CD4-positive, alpha-beta T cell treated with Interleukin-10 for 1 hour (primary cell): ENCODE measurements at regions not wholly inside any gene's neighbourhood (a gene's known extent, or its start where the extent isn't known, plus 50 kb on each side); places are given as distances from the start of the nearest gene placed in this dataset.
"Not testable (repeated sequence)": the region's sequence is repeated elsewhere in the genome, so short reads cannot be mapped to it uniquely, and the experiment has no call there.

ENCODE experiments used
- DNase-seq: peaks from one replicate; pipeline ENCODE4 v3.0.0-alpha.2; 2020

GRCh38 chr18:78431606-78432005, 548.0 kb upstream of the SALL3 start:
- DNase-seq = no peak

- DNase-seq = no peak
Observed at GRCh38 chr18:78433562-78433961, 546.1 kb upstream of the SALL3 start.

DNA sequence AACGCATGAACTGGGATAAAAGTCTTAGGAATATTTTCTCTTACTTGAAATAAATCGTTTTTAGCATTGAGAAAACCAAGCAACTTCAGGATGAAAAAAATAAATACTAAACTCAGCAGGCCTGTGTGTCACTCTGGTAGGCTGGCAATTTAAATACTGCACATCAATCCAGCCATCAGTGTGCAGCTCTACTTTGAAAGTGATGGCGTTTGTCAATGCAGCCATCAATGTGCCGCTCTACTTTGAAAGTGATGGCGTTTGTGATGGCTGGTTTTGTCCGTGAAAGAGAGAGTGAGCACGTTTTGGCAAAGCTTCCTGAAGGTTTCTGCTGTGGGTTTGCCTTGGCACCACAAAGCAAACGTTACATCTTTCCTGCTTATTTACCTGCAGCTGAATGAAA, 543.5 kb upstream of the SALL3 start:
- no peak for DNase-seq

DNA sequence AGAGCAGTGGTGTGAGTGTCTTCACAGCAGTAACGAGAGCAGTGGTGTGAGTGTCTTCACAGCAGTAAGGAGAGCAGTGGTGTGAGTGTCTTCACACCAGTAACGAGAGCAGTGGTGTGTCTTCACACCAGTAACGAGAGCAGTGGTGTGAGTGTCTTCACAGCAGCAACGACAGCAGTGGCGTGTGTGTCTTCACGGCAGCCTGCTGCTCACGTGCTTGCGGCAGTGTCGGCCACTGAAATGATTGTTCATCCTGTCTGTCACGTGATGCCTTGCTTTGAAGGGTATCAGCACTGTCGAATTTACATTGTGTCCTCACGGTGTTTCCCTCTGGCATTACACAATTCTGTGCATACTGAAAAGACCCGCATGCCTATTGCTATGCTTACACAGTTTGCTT, 541.4 kb upstream of the SALL3 start:
- DNase-seq = not testable (repeated sequence)

DNA sequence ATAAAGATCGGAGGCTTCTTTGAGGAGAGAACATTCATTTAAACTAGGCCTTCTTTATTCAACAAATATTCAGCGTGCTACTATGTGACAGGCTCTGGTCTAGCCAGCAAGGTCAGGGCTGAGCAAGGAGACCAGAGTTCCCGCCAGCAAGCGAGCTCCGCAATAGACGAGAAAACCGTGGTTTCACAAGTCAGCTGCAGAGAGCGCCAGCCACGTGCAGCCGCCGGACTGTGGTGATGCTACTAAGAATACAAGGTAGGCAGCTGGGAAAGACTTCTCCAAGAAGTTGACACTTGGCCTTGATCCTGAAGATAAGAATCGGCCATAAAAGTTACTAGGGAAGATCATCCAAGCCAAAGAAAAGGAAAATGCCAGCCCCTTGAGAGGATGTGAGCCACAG, 533.7 kb upstream of the SALL3 start:
- DNase-seq = no peak

DNA sequence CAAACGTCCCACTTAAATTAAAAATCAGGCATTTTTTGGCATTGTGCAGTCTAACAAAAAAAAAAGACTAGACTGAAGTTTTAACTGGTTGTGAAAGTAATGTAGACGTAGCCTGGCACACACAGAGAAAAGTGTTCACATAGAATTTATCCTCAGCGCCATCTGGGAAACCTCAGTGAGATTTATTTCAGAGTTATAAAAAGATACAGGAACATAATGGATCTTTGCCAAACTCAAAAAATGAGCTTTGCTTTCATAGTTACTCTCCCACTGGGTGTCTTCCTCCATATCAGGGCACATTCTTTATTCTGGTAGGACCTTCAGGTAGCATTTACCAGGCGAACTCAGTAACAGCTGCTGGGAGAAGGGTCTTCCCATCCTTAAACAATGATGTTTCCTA, 532.4 kb upstream of the SALL3 start:
- DNase-seq = no peak

- no peak for DNase-seq
Observed at GRCh38 chr18:78448106-78448505, 531.5 kb upstream of the SALL3 start.

DNA sequence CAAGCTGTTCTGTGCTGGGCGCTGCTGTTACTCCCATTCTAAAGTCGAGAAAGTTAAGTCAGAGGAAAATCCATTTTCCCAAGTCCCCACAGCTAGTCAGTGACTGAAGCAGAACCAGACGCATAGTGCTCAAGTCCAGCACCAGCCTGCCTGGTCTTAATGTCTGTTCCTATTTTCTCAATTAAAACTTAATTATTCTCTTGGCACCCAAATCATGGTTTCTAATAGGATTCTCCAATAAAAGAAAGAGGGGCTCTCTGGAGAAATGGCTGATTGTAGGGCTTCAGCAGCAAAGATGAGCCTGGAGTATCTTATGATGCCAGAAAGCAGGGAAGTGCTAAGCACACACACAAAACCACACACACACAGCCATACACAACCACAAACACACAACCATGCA, 531.0 kb upstream of the SALL3 start:
- DNase-seq = no peak

- DNase-seq = no peak
Observed at GRCh38 chr18:78454221-78454620, 525.4 kb upstream of the SALL3 start.

- DNase-seq = no peak
Observed at GRCh38 chr18:78455386-78455785, 524.2 kb upstream of the SALL3 start.

DNA sequence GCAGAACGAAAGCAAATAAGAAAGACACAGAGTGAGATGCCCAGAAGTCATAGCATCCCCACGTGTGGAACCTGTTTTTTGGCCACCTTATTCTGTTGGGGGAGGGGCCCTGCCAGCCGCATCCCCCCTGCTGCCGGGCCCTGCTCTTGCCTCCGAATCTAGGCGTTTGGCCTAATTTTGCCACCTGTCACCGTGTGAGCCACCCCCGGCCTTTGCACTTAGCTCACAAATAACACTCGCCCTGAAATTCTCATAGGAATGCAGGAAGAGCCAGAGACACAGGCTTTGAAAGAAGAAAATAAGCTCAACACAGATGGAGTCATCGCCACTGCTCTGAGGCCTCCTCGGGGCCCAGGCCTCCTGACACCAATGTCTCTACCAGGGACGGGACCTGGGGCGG, 522.6 kb upstream of the SALL3 start:
- no peak for DNase-seq

DNA sequence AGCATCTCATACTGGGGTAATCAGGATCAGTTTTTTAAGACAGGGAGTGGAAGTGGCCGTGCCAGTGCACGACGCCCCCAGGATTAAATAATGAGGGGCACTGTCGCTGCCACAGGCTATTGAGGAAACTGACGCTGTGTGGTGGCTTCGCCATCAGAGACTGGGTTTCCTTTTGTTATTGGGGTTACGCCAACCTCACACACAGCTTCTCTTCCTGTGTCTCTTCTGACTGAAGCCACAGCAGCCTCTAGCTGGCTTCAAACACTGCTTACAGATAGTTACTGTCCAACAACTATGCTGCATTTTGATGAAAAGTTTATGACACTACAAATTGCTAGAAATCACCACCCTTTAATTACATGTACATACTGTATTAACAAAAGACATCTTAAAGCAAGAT, 521.9 kb upstream of the SALL3 start:
- no peak for DNase-seq

- DNase-seq = no peak
Observed at GRCh38 chr18:78458356-78458755, 521.3 kb upstream of the SALL3 start.

- DNase-seq = no peak
Observed at GRCh38 chr18:78459668-78460067, 520.0 kb upstream of the SALL3 start.

DNA sequence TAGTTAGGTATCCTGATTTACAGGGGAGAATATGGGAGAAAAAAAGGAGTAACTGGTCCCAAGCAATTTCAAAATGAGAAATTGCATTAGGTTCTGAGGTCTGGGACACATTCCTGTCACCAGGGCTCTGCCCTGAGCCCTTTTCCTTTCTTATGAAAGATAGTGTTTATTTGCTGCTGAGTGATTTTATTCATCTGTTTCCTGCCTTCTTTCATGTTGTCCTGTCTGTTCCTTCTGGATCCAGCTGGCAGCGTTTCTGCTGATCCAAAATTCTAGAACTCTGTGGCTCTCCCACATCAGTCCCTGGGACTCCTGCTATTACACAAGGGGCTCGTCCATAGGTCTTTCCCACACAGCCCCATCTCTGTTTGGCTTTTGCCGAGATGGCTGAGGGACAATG, 519.1 kb upstream of the SALL3 start:
- DNase-seq = no peak

GRCh38 chr18:78473563-78473962, 506.1 kb upstream of the SALL3 start:
- no peak for DNase-seq

- DNase-seq = no peak
Observed at GRCh38 chr18:78477840-78478239, 501.8 kb upstream of the SALL3 start.

GRCh38 chr18:78479443-78479842, 500.2 kb upstream of the SALL3 start:
- no peak for DNase-seq

GRCh38 chr18:78480262-78481054, 499.2 kb upstream of the SALL3 start:
- no peak for DNase-seq

- no peak for DNase-seq
Observed at GRCh38 chr18:78482378-78482777, 497.2 kb upstream of the SALL3 start.

GRCh38 chr18:78487649-78488048, 492.0 kb upstream of the SALL3 start:
- no peak for DNase-seq

GRCh38 chr18:78492064-78492812, 487.4 kb upstream of the SALL3 start:
- DNase-seq = no peak

- no peak for DNase-seq
Observed at GRCh38 chr18:78492813-78493371, 486.7 kb upstream of the SALL3 start.

DNA sequence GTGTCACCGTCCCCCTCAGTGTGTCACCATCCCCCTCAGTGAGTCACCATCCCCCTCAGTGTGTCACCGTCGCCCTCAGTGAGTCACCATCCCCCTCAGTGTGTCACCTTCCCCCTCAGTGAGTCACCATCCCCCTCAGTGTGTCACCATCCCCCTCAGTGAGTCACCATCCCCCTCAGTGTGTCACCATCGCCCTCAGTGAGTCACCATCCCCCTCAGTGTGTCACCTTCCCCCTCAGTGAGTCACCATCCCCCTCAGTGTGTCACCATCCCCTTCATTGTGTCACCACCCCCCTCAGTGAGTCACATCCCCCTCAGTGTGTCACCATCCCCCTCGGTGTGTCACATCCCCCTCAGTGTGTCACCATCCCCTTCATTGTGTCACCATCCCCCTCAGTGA, 486.1 kb upstream of the SALL3 start:
- DNase-seq = not testable (repeated sequence)
